ENCODE measurements at regions not wholly inside any gene's neighbourhood (a gene's known extent, or its start where the extent isn't known, plus 50 kb on each side); places are given as distances from the start of the nearest gene placed in this dataset.

DNA sequence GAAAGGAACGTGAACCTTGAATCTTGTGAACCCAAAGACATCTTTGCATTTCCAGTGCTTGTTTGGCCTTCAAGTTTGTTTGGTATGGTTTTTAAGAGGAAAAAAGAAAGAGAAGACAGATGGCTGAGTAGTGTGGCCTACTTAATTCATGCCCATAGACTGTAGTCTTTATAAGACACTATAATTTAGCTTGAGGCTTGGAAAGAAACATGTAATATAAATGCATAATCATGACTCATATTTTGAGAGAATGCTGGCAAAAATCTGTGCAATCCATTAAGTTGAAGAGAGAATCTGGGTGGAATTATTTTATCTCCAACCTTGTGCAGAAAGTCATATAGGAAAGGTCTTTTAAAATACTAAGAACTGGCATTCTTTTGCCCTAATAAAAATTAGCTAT lies 179.3 kb downstream of the SIPA1L2 start:
- H2AFZ ChIP-seq (ENCODE audit: low read depth) = no peak overlapping the region
- no peaks in the 10 kb centered on the region for H3K27me3 ChIP-seq (ENCODE audit: insufficient read depth, low read depth)
- no peaks in the 10 kb centered on the region for H3K4me1 ChIP-seq (ENCODE audit: low read depth, poor library complexity, severe bottlenecking)
- H3K4me2 ChIP-seq = no peak overlapping the region
- no peak overlapping the region for H3K9ac ChIP-seq
- H3K79me2 ChIP-seq (ENCODE audit: insufficient read depth, low read depth) = no peaks in the 10 kb centered on the region
- no peaks in the 10 kb centered on the region for H4K20me1 ChIP-seq (ENCODE audit: insufficient read depth)
- TF ChIP-seq, protein P1, sequence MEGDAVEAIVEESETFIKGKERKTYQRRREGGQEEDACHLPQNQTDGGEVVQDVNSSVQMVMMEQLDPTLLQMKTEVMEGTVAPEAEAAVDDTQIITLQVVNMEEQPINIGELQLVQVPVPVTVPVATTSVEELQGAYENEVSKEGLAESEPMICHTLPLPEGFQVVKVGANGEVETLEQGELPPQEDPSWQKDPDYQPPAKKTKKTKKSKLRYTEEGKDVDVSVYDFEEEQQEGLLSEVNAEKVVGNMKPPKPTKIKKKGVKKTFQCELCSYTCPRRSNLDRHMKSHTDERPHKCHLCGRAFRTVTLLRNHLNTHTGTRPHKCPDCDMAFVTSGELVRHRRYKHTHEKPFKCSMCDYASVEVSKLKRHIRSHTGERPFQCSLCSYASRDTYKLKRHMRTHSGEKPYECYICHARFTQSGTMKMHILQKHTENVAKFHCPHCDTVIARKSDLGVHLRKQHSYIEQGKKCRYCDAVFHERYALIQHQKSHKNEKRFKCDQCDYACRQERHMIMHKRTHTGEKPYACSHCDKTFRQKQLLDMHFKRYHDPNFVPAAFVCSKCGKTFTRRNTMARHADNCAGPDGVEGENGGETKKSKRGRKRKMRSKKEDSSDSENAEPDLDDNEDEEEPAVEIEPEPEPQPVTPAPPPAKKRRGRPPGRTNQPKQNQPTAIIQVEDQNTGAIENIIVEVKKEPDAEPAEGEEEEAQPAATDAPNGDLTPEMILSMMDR (conservative IDR thresholded peaks at IDR 0.05; ENCODE audit: low read depth, low read length) = no peak
- H3K4me3 ChIP-seq (IDR thresholded peaks at IDR 0.05; ENCODE audit: insufficient read depth, low read depth, low read length) = no peak overlapping the region
- no peaks in the 10 kb centered on the region for H3K36me3 ChIP-seq (ENCODE audit: insufficient read depth)
- H3K27ac ChIP-seq = no peak overlapping the region

DNA sequence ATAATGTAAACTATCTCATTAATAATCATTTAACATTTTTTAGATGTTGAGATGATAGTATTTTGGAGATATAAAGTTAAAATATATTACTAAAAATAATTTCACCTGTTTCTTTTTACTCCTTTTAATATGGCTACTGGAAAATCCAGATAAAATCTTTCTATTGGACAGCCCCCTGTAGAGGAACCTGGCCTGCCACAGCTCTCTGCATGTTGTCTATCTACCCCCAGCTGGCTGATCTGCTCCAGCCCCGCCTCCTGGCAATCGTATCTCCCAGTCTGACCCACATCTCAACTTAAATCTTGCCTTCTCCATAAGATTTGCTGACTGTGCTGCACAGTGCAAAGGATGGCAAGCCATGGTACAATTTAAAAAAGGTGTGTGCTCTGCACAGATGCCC lies 182.8 kb downstream of the SIPA1L2 start:
- Histone ChIP-seq H3K79me2 (ENCODE audit: insufficient read depth, low read depth) (no peaks in the 10 kb centered on the region), H3K4me1 (ENCODE audit: low read depth, poor library complexity, severe bottlenecking) (no peaks in the 10 kb centered on the region), H3K9ac (no peak overlapping the region), H2AFZ (ENCODE audit: low read depth) (no peak overlapping the region), H3K36me3 (ENCODE audit: insufficient read depth) (no peaks in the 10 kb centered on the region), H4K20me1 (ENCODE audit: insufficient read depth) (no peaks in the 10 kb centered on the region), H3K4me2 (no peak overlapping the region), H3K27ac (no peak overlapping the region), H3K4me3 (IDR thresholded peaks at IDR 0.05; ENCODE audit: insufficient read depth, low read depth, low read length) (no peak overlapping the region), H3K27me3 (ENCODE audit: insufficient read depth, low read depth) (no peaks in the 10 kb centered on the region)
- TF ChIP-seq, protein P1 (conservative IDR thresholded peaks at IDR 0.05; ENCODE audit: low read depth, low read length) = no peak

DNA sequence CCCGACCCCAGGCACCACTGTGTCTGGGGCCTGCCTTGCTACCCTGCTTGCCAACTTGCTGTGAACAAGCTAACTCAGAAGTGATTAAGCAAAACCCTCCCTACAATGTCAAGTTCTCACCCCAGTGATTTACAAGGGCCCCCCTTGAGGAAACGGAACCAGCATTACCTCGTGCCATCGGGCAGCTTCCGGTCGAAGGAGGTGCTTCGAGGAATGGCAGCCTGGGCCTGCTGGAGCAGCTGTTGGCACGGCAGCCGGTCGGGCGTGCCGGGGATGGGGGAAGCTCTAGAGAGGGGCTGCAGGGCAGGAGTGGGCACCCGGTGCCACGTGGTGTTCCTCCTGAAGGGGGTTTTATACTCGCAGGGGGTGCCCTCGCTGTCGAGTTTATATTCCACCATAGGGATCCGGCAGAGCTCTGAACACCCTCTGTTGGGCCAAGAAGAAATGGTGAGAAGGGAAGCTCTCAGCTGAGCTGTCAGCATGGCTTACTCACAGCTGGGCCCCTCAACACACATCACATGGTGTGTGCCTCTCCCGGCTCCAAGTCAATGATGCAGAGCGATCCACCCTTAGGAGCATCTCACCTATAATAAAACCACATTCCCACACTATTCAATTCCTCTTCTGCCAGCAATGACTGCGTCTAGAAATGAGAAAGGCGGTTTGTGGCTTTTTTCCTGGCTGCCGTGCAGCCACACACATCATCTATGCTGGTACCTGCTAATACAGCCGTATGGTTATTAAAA lies 184.4 kb downstream of the SIPA1L2 start:
- Histone ChIP-seq H2AFZ (ENCODE audit: low read depth) (no peak overlapping the region), H4K20me1 (ENCODE audit: insufficient read depth) (no peaks in the 10 kb centered on the region), H3K4me2 (no peak overlapping the region), H3K79me2 (ENCODE audit: insufficient read depth, low read depth) (no peaks in the 10 kb centered on the region), H3K27me3 (ENCODE audit: insufficient read depth, low read depth) (no peaks in the 10 kb centered on the region), H3K9ac (no peak overlapping the region), H3K4me1 (ENCODE audit: low read depth, poor library complexity, severe bottlenecking) (peaks cover 14% of the 10 kb centered on the region), H3K36me3 (ENCODE audit: insufficient read depth) (no peaks in the 10 kb centered on the region), H3K4me3 (IDR thresholded peaks at IDR 0.05; ENCODE audit: insufficient read depth, low read depth, low read length) (no peak overlapping the region), H3K27ac (no peak overlapping the region)
- TF ChIP-seq, protein P1 (conservative IDR thresholded peaks at IDR 0.05; ENCODE audit: low read depth, low read length) = no peak

DNA sequence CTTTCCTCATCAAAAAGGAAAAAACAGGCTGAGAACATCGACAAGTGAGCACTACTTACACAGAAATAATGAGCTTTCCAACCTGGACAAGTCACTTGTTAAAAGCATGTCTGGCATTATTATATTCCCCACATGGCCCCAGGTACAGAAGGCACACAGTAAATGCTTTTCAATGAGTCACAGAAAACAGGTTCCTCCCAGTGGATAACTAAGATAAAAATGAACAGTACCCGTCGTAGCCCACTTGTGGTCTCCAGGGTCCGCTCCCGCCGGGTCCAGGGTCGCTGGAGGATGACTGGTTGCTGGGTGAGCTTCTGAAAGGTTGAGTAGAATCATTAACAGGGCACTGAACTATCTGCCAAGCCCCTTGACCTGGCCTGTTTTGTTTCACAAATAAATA lies 186.6 kb downstream of the SIPA1L2 start:
- Histone ChIP-seq H3K36me3 (ENCODE audit: insufficient read depth) (no peaks in the 10 kb centered on the region), H4K20me1 (ENCODE audit: insufficient read depth) (no peaks in the 10 kb centered on the region), H3K27ac (no peak overlapping the region), H3K27me3 (ENCODE audit: insufficient read depth, low read depth) (no peaks in the 10 kb centered on the region), H3K4me3 (IDR thresholded peaks at IDR 0.05; ENCODE audit: insufficient read depth, low read depth, low read length) (no peak overlapping the region), H3K4me1 (ENCODE audit: low read depth, poor library complexity, severe bottlenecking) (peaks cover 24% of the 10 kb centered on the region), H3K79me2 (ENCODE audit: insufficient read depth, low read depth) (no peaks in the 10 kb centered on the region), H3K4me2 (no peak overlapping the region), H3K9ac (no peak overlapping the region), H2AFZ (ENCODE audit: low read depth) (no peak overlapping the region)
- TF ChIP-seq, protein P1 (conservative IDR thresholded peaks at IDR 0.05; ENCODE audit: low read depth, low read length) = no peak
